ENCODE measurements at regions not wholly inside any gene's neighbourhood (a gene's known extent, or its start where the extent isn't known, plus 50 kb on each side); places are given as distances from the start of the nearest gene placed in this dataset.

GRCh38 chr7:131726031-131726430 is 169.6 kb upstream of the PODXL start:
- H4K20me1 ChIP-seq (ENCODE audit: insufficient read depth, low read length), result no peaks in the 10 kb centered on the region
- TF ChIP-seq EZH2 (IDR thresholded peaks at IDR 0.05; ENCODE audit: insufficient read depth, low read length) (no peak), CTCF (IDR thresholded peaks at IDR 0.05; ENCODE audit: insufficient read depth, low read depth, low read length) (no peak)
- Mint-ChIP-seq H3K4me1 (ENCODE audit: low read depth, unreplicated experiment) (peaks cover 11% of the 10 kb centered on the region), H3K27me3 (ENCODE audit: low read depth, unreplicated experiment) (peaks cover 7% of the 10 kb centered on the region), H3K4me3 (ENCODE audit: unreplicated experiment) (no peak overlapping the region), H3K36me3 (ENCODE audit: low read depth, unreplicated experiment) (no peaks in the 10 kb centered on the region), H3K9me3 (ENCODE audit: unreplicated experiment) (peaks cover 22% of the 10 kb centered on the region), H3K27ac (ENCODE audit: unreplicated experiment) (no peak overlapping the region)
- no peak overlapping the region for H3K4me2 ChIP-seq (ENCODE audit: low read length)
- no peaks in the 10 kb centered on the region for H3K4me1 ChIP-seq (ENCODE audit: insufficient read depth, low read length)
- peaks cover 5% of the 10 kb centered on the region for H3K27me3 ChIP-seq (ENCODE audit: insufficient read depth, low read length)
- H3K27ac ChIP-seq (ENCODE audit: low read depth, low read length), result no peak overlapping the region
- H3K4me3 ChIP-seq (ENCODE audit: insufficient read depth, low read depth, low read length), result no peak overlapping the region
- no peaks in the 10 kb centered on the region for H3K79me2 ChIP-seq (ENCODE audit: insufficient read depth, low read length)
- H2AFZ ChIP-seq (ENCODE audit: low read depth, low read length), result no peak overlapping the region
- H3K36me3 ChIP-seq (ENCODE audit: insufficient read depth, low read length), result no peaks in the 10 kb centered on the region
- no peaks in the 10 kb centered on the region for H3K9me3 ChIP-seq (ENCODE audit: insufficient read depth, low read depth, low read length)
- FAIRE-seq (no peak), DNase-seq (ENCODE audit: low read depth) (no peak)
- no peak overlapping the region for H3K9ac ChIP-seq (ENCODE audit: low read length)

- H3K27me3 ChIP-seq (ENCODE audit: insufficient read depth, low read length), result peaks cover 5% of the 10 kb centered on the region
- H3K4me1 ChIP-seq (ENCODE audit: insufficient read depth, low read length), result no peaks in the 10 kb centered on the region
- Mint-ChIP-seq H3K4me3 (ENCODE audit: unreplicated experiment) (no peak overlapping the region), H3K27ac (ENCODE audit: unreplicated experiment) (no peak overlapping the region), H3K36me3 (ENCODE audit: low read depth, unreplicated experiment) (no peaks in the 10 kb centered on the region), H3K4me1 (ENCODE audit: low read depth, unreplicated experiment) (peaks cover 11% of the 10 kb centered on the region), H3K9me3 (ENCODE audit: unreplicated experiment) (peaks cover 18% of the 10 kb centered on the region), H3K27me3 (ENCODE audit: low read depth, unreplicated experiment) (peaks cover 7% of the 10 kb centered on the region)
- FAIRE-seq (no peak), DNase-seq (ENCODE audit: low read depth) (no peak)
- no peak overlapping the region for H2AFZ ChIP-seq (ENCODE audit: low read depth, low read length)
- no peak for TF ChIP-seq EZH2 (IDR thresholded peaks at IDR 0.05; ENCODE audit: insufficient read depth, low read length)
- no peak for TF ChIP-seq CTCF (IDR thresholded peaks at IDR 0.05; ENCODE audit: insufficient read depth, low read depth, low read length)
- no peaks in the 10 kb centered on the region for H3K36me3 ChIP-seq (ENCODE audit: insufficient read depth, low read length)
- no peak overlapping the region for H3K9ac ChIP-seq (ENCODE audit: low read length)
- no peak overlapping the region for H3K4me3 ChIP-seq (ENCODE audit: insufficient read depth, low read depth, low read length)
- H3K27ac ChIP-seq (ENCODE audit: low read depth, low read length), result no peak overlapping the region
- H3K4me2 ChIP-seq (ENCODE audit: low read length), result no peak overlapping the region
- no peaks in the 10 kb centered on the region for H3K79me2 ChIP-seq (ENCODE audit: insufficient read depth, low read length)
- no peaks in the 10 kb centered on the region for H3K9me3 ChIP-seq (ENCODE audit: insufficient read depth, low read depth, low read length)
- H4K20me1 ChIP-seq (ENCODE audit: insufficient read depth, low read length), result no peaks in the 10 kb centered on the region
Measured at GRCh38 chr7:131724776-131725345, 168.4 kb upstream of the PODXL start.

- H3K27ac ChIP-seq (ENCODE audit: low read depth, low read length), result no peak overlapping the region
- TF ChIP-seq CTCF (IDR thresholded peaks at IDR 0.05; ENCODE audit: insufficient read depth, low read depth, low read length) (no peak), EZH2 (IDR thresholded peaks at IDR 0.05; ENCODE audit: insufficient read depth, low read length) (no peak)
- no peak overlapping the region for H3K4me2 ChIP-seq (ENCODE audit: low read length)
- H3K36me3 Mint-ChIP-seq (ENCODE audit: low read depth, unreplicated experiment), result no peaks in the 10 kb centered on the region
- peak overlapping the region; percentile 63 for H3K27ac Mint-ChIP-seq (ENCODE audit: unreplicated experiment)
- peaks cover 12% of the 10 kb centered on the region for H3K27me3 Mint-ChIP-seq (ENCODE audit: low read depth, unreplicated experiment)
- no peak overlapping the region for H3K9ac ChIP-seq (ENCODE audit: low read length)
- peaks cover 11% of the 10 kb centered on the region for H3K4me1 Mint-ChIP-seq (ENCODE audit: low read depth, unreplicated experiment)
- H4K20me1 ChIP-seq (ENCODE audit: insufficient read depth, low read length), result no peaks in the 10 kb centered on the region
- no peaks in the 10 kb centered on the region for H3K9me3 ChIP-seq (ENCODE audit: insufficient read depth, low read depth, low read length)
- FAIRE-seq (no peak), DNase-seq (ENCODE audit: low read depth) (no peak)
- H3K27me3 ChIP-seq (ENCODE audit: insufficient read depth, low read length), result peaks cover 5% of the 10 kb centered on the region
- peaks cover 13% of the 10 kb centered on the region for H3K9me3 Mint-ChIP-seq (ENCODE audit: unreplicated experiment)
- no peak overlapping the region for H2AFZ ChIP-seq (ENCODE audit: low read depth, low read length)
- H3K79me2 ChIP-seq (ENCODE audit: insufficient read depth, low read length), result no peaks in the 10 kb centered on the region
- H3K4me3 Mint-ChIP-seq (ENCODE audit: unreplicated experiment), result no peak overlapping the region
- H3K4me3 ChIP-seq (ENCODE audit: insufficient read depth, low read depth, low read length), result no peak overlapping the region
- H3K36me3 ChIP-seq (ENCODE audit: insufficient read depth, low read length), result no peaks in the 10 kb centered on the region
- H3K4me1 ChIP-seq (ENCODE audit: insufficient read depth, low read length), result no peaks in the 10 kb centered on the region
Measured at GRCh38 chr7:131723926-131724325, 167.5 kb upstream of the PODXL start.

Data from astrocyte (in vitro differentiated cells and primary cell).